GM23338 (cell line): ENCODE measurements at regions not wholly inside any gene's neighbourhood (a gene's known extent, or its start where the extent isn't known, plus 50 kb on each side); places are given as distances from the start of the nearest gene placed in this dataset.

ENCODE experiments used
- ATAC-seq: fragments of 200-7000 bp; cut with Tn5 transposase; 3 replicates; pipeline ENCODE4 v1.9.1; 2020
- DNase-seq: peaks from one replicate; pipeline ENCODE4 v3.0.0-alpha.2; 2015; ENCODE audit warnings: low spot score
- H2AFZ ChIP-seq: fragments of 200-600 bp; sonication (generic); 2 replicates; pipeline ENCODE4 v1.8.0; 2016; ENCODE audit warnings: antibody characterized with exemption, mild to moderate bottlenecking, moderate library complexity
- H3F3A ChIP-seq: fragments of 200-600 bp; sonication (generic); replicated peaks from 2 replicates; pipeline ENCODE4 v1.8.0; 2017; ENCODE audit warnings: antibody characterized with exemption, mixed run types, low read depth
- H3K27ac ChIP-seq: fragments of 200-600 bp; sonication (generic); 2 replicates; pipeline ENCODE4 v1.6.1; 2016; ENCODE audit warnings: low read depth
- H3K27me3 ChIP-seq: fragments of 200-600 bp; sonication (generic); 2 replicates; pipeline ENCODE4 v1.8.0; 2016; ENCODE audit warnings: mild to moderate bottlenecking, mixed run types, moderate library complexity; ENCODE audit not compliant: insufficient read depth
- H3K36me3 ChIP-seq: fragments of 200-600 bp; sonication (generic); 2 replicates; pipeline ENCODE4 v1.8.0; 2016; ENCODE audit warnings: mild to moderate bottlenecking; ENCODE audit not compliant: insufficient read depth
- H3K4me1 ChIP-seq: fragments of 200-600 bp; sonication (generic); 2 replicates; pipeline ENCODE4 v1.8.0; 2016; ENCODE audit warnings: mild to moderate bottlenecking, moderate library complexity; ENCODE audit not compliant: insufficient read depth
- H3K4me2 ChIP-seq: fragments of 200-600 bp; sonication (generic); 2 replicates; pipeline ENCODE4 v1.7.1; 2017; ENCODE audit warnings: mixed run types
- H3K4me3 ChIP-seq: fragments of 200-600 bp; sonication (generic); 2 replicates; pipeline ENCODE4 v1.6.1; 2016; ENCODE audit warnings: mixed run types
- H3K79me2 ChIP-seq: fragments of 200-600 bp; sonication (generic); replicated peaks from 2 replicates; pipeline ENCODE4 v1.8.0; 2017; ENCODE audit warnings: mild to moderate bottlenecking; ENCODE audit not compliant: insufficient read depth
- H3K9me2 ChIP-seq: fragments of 200-600 bp; sonication (generic); 2 replicates; pipeline ENCODE4 v1.8.0; 2017; ENCODE audit not compliant: insufficient read depth
- H4K20me1 ChIP-seq: fragments of 200-600 bp; sonication (generic); replicated peaks from 2 replicates; pipeline ENCODE4 v1.8.0; 2017; ENCODE audit warnings: mild to moderate bottlenecking; ENCODE audit not compliant: insufficient read depth
- H3K27ac Mint-ChIP-seq: 2 replicates; pipeline ENCODE4 v1.8.0; 2020; ENCODE audit warnings: inconsistent platforms, mild to moderate bottlenecking, moderate library complexity, mixed read lengths
- H3K27me3 Mint-ChIP-seq: 3 replicates; pipeline ENCODE4 v1.8.0; 2022; ENCODE audit warnings: low read depth, mild to moderate bottlenecking, moderate library complexity, mixed read lengths, inconsistent platforms; ENCODE audit not compliant: insufficient read depth, poor library complexity
- H3K36me3 Mint-ChIP-seq: 3 replicates; pipeline ENCODE4 v1.8.0; 2021; ENCODE audit warnings: low read depth, mild to moderate bottlenecking, inconsistent platforms, moderate library complexity, mixed read lengths
- H3K4me1 Mint-ChIP-seq: 3 replicates; pipeline ENCODE4 v1.8.0; 2020; ENCODE audit warnings: mild to moderate bottlenecking, inconsistent platforms, mixed read lengths
- H3K4me3 Mint-ChIP-seq: 3 replicates; pipeline ENCODE4 v1.8.0; 2021; ENCODE audit warnings: moderate library complexity, mild to moderate bottlenecking, inconsistent platforms, mixed read lengths
- H3K9me3 Mint-ChIP-seq: 3 replicates; pipeline ENCODE4 v1.8.0; 2020; ENCODE audit warnings: moderate library complexity, mild to moderate bottlenecking, inconsistent platforms, mixed read lengths
- CREB1 ChIP-seq: fragments of 250-450 bp; sonication (Bioruptor Pico); IDR thresholded peaks from 2 replicates; pipeline ENCODE4 v1.5.0; 2020; ENCODE audit warnings: low read depth, mild to moderate bottlenecking, moderate library complexity
- ETS1 ChIP-seq: IDR thresholded peaks from 2 replicates; pipeline ENCODE4 v1.6.1; 2016; ENCODE audit warnings: antibody characterized with exemption
- EZH2phosphoT487 ChIP-seq: fragments of 200-600 bp; sonication (generic); IDR thresholded peaks from one replicate; pipeline ENCODE4 v1.8.1; 2018; ENCODE audit warnings: antibody characterized with exemption; ENCODE audit not compliant: unreplicated experiment
- JUNB ChIP-seq: IDR thresholded peaks from one replicate; pipeline ENCODE4 v1.6.1; 2016; ENCODE audit warnings: antibody characterized with exemption; ENCODE audit not compliant: unreplicated experiment
- REST ChIP-seq: IDR thresholded peaks from one replicate; pipeline ENCODE4 v1.6.1; 2018; ENCODE audit warnings: antibody characterized with exemption; ENCODE audit not compliant: unreplicated experiment
- ZNF114 ChIP-seq: fragments of 250-450 bp; sonication (Bioruptor Pico); IDR thresholded peaks from 2 replicates; pipeline ENCODE4 v1.5.0; 2020; ENCODE audit warnings: mild to moderate bottlenecking, moderate library complexity
- ZNF331 ChIP-seq: fragments of 250-450 bp; sonication (Bioruptor Pico); IDR thresholded peaks from 2 replicates; pipeline ENCODE4 v1.5.0; 2020; ENCODE audit warnings: low read depth, mild to moderate bottlenecking, moderate library complexity
- ZNF462 ChIP-seq: fragments of 250-450 bp; sonication (Bioruptor Pico); IDR thresholded peaks from 2 replicates; pipeline ENCODE4 v1.5.0; 2020; ENCODE audit warnings: mild to moderate bottlenecking, moderate library complexity

- TF ChIP-seq ZNF462 (CRISPR knock-in tag) (no peak), EZH2phosphoT487 (no peak), JUNB (no peak)
These were observed 309.5 kb downstream of the ATXN7L3B start (continued) for GRCh38 chr12:74847169-74847568.

GRCh38 chr12:74848006-74848405 lies 310.4 kb downstream of the ATXN7L3B start:
- H3K9me2 ChIP-seq: no peaks in the 10 kb centered on the region
- H3K27me3 ChIP-seq: no peaks in the 10 kb centered on the region
- no peaks in the 10 kb centered on the region for H3K4me1 ChIP-seq
- no peaks in the 10 kb centered on the region for H3F3A ChIP-seq
- Mint-ChIP-seq H3K4me1 (no peaks in the 10 kb centered on the region), H3K27me3 (no peaks in the 10 kb centered on the region), H3K27ac (no peak overlapping the region), H3K9me3 (no peaks in the 10 kb centered on the region), H3K36me3 (no peaks in the 10 kb centered on the region), H3K4me3 (no peak overlapping the region)
- no peaks in the 10 kb centered on the region for H3K79me2 ChIP-seq
- no peak overlapping the region for H2AFZ ChIP-seq
- H4K20me1 ChIP-seq: no peaks in the 10 kb centered on the region
- H3K36me3 ChIP-seq: no peaks in the 10 kb centered on the region
- no peak overlapping the region for H3K27ac ChIP-seq
- ATAC-seq (no peak), DNase-seq (no peak)
- no peak overlapping the region for H3K4me3 ChIP-seq
- no peak overlapping the region for H3K4me2 ChIP-seq
- TF ChIP-seq CREB1 (CRISPR knock-in tag) (no peak), ZNF331 (no peak), ETS1 (no peak), ZNF114 (CRISPR knock-in tag) (no peak), REST (no peak), EZH2phosphoT487 (no peak)
